OCI-LY7 (cell line): ENCODE measurements at regions not wholly inside any gene's neighbourhood (a gene's known extent, or its start where the extent isn't known, plus 50 kb on each side); places are given as distances from the start of the nearest gene placed in this dataset.

ENCODE experiments used
- BruUV-seq: library from RNA; stranded (reverse); fragments of 400-500 nt; replicated peaks from 2 replicates; lab custom pipeline; 2021; lab: Mats Ljungman, UMichigan
- CTCF ChIA-PET: fragments of 300-600 bp; sonication (Branson Sonifier 250); formaldehyde crosslinking; loops from one replicate; lab custom pipeline; 2022; ENCODE audit warnings: antibody characterized with exemption; ENCODE audit not compliant: unreplicated experiment; lab: Charles Lee
- POLR2A ChIA-PET: fragments of 300-600 bp; sonication (Branson Sonifier 250); formaldehyde crosslinking; loops from one replicate; lab custom pipeline; 2022; ENCODE audit warnings: antibody characterized with exemption; lab: Charles Lee
- DNase-seq: peaks from one replicate; pipeline ENCODE4 v3.0.0-alpha.2; 2015; ENCODE audit warnings: low spot score
- H2AFZ ChIP-seq: fragments of 200-600 bp; sonication (generic), shearing (Covaris generic); 2 replicates; pipeline ENCODE4 v1.6.1; 2014; ENCODE audit warnings: mild to moderate bottlenecking, antibody characterized with exemption, low read length, moderate library complexity
- H3K27ac ChIP-seq: fragments of 200-600 bp; sonication (generic); 2 replicates; pipeline ENCODE4 v1.5.1; 2014; ENCODE audit warnings: mixed run types, low read depth, mild to moderate bottlenecking, moderate library complexity, low read length, inconsistent platforms; ENCODE audit not compliant: poor library complexity, severe bottlenecking
- H3K36me3 ChIP-seq: fragments of 200-600 bp; sonication (generic); 2 replicates; pipeline ENCODE4 v1.6.1; 2014; ENCODE audit warnings: mild to moderate bottlenecking, antibody characterized with exemption, low read length, moderate library complexity, mixed read lengths; ENCODE audit not compliant: insufficient read depth
- H3K4me1 ChIP-seq: fragments of 200-600 bp; sonication (generic); 2 replicates; pipeline ENCODE4 v1.5.1; 2014; ENCODE audit warnings: mild to moderate bottlenecking, low read length; ENCODE audit not compliant: insufficient read depth, poor library complexity, severe bottlenecking
- H3K4me2 ChIP-seq: fragments of 200-600 bp; sonication (generic); 2 replicates; pipeline ENCODE4 v1.6.1; 2014; ENCODE audit warnings: mild to moderate bottlenecking, low read length
- H3K4me3 ChIP-seq: fragments of 200-600 bp; sonication (generic); 2 replicates; pipeline ENCODE4 v1.5.1; 2014; ENCODE audit warnings: mild to moderate bottlenecking, low read depth, low read length; ENCODE audit not compliant: poor library complexity, severe bottlenecking
- H3K79me2 ChIP-seq: fragments of 200-600 bp; sonication (generic); 2 replicates; pipeline ENCODE4 v1.6.1; 2016; ENCODE audit warnings: low read depth, mild to moderate bottlenecking, low read length, moderate library complexity, mixed read lengths; ENCODE audit not compliant: insufficient read depth
- H3K9me2 ChIP-seq: fragments of 200-600 bp; sonication (generic); 2 replicates; pipeline ENCODE4 v1.6.1; 2016; ENCODE audit warnings: mild to moderate bottlenecking, low read length, mixed read lengths; ENCODE audit not compliant: insufficient read depth
- H3K9me3 ChIP-seq: fragments of 200-600 bp; sonication (generic); 2 replicates; pipeline ENCODE4 v1.6.1; 2014; ENCODE audit warnings: mild to moderate bottlenecking, mixed run types, low read length, mixed read lengths
- H4K20me1 ChIP-seq: fragments of 200-600 bp; sonication (generic); 2 replicates; pipeline ENCODE4 v1.6.1; 2014; ENCODE audit warnings: mild to moderate bottlenecking, antibody characterized with exemption, low read length, moderate library complexity, mixed read lengths; ENCODE audit not compliant: insufficient read depth
- CTCF ChIP-seq: fragments of 200-600 bp; sonication (generic); conservative IDR thresholded peaks from 2 replicates; pipeline ENCODE4 v1.5.1; 2014; ENCODE audit warnings: mild to moderate bottlenecking, antibody characterized with exemption, low read length, moderate library complexity, mixed read lengths
- EZH2phosphoT487 ChIP-seq: fragments of 200-600 bp; sonication (generic); IDR thresholded peaks from 2 replicates; pipeline ENCODE4 v1.6.1; 2018; ENCODE audit warnings: low read depth, borderline replicate concordance, mild to moderate bottlenecking, mixed run types, antibody characterized with exemption, low read length, moderate library complexity, mixed read lengths
- intact Hi-C: fragments of 100-400 bp; cut with micrococcal nuclease; formaldehyde crosslinking; loops from one replicate; pipeline ENCODE4 v1.10.0; 2022; ENCODE audit not compliant: unreplicated experiment

GRCh38 chr11:119845305-119845704 is 116.3 kb upstream of the NECTIN1 start:
- H3K79me2 ChIP-seq = no peaks in the 10 kb centered on the region
- BruUV-seq = no TSS peak
- POLR2A ChIA-PET = no interaction called here
- no peak overlapping the region for H3K27ac ChIP-seq
- DNase-seq = no peak
- H4K20me1 ChIP-seq = no peaks in the 10 kb centered on the region
- no peak for TF ChIP-seq CTCF
- TF ChIP-seq EZH2phosphoT487 = no peak
- no peaks in the 10 kb centered on the region for H3K4me1 ChIP-seq
- intact Hi-C loops = no loop called here
- CTCF ChIA-PET = no interaction called here
- no peak overlapping the region for H3K4me2 ChIP-seq
- H3K4me3 ChIP-seq = no peak overlapping the region
- no peak overlapping the region for H2AFZ ChIP-seq
- H3K9me3 ChIP-seq = no peaks in the 10 kb centered on the region
- H3K36me3 ChIP-seq = no peaks in the 10 kb centered on the region
- no peaks in the 10 kb centered on the region for H3K9me2 ChIP-seq

GRCh38 chr11:119844808-119845207 is 115.8 kb upstream of the NECTIN1 start:
- Histone ChIP-seq H3K9me3 (no peaks in the 10 kb centered on the region), H3K27ac (no peak overlapping the region), H2AFZ (no peak overlapping the region), H3K79me2 (no peaks in the 10 kb centered on the region), H3K9me2 (no peaks in the 10 kb centered on the region), H3K4me1 (no peaks in the 10 kb centered on the region), H3K4me2 (no peak overlapping the region), H3K4me3 (no peak overlapping the region), H3K36me3 (no peaks in the 10 kb centered on the region), H4K20me1 (no peaks in the 10 kb centered on the region)
- CTCF ChIA-PET = no interaction called here
- DNase-seq = no peak
- BruUV-seq = no TSS peak
- POLR2A ChIA-PET = no interaction called here
- TF ChIP-seq CTCF (no peak), EZH2phosphoT487 (no peak)
- intact Hi-C loops = no loop called here

GRCh38 chr11:119843877-119844276 is 114.9 kb upstream of the NECTIN1 start:
- Histone ChIP-seq H4K20me1 (no peaks in the 10 kb centered on the region), H2AFZ (no peak overlapping the region), H3K9me2 (no peaks in the 10 kb centered on the region), H3K27ac (no peak overlapping the region), H3K4me2 (no peak overlapping the region), H3K79me2 (no peaks in the 10 kb centered on the region), H3K9me3 (no peaks in the 10 kb centered on the region), H3K4me1 (no peaks in the 10 kb centered on the region), H3K4me3 (no peak overlapping the region), H3K36me3 (no peaks in the 10 kb centered on the region)
- ChIA-PET POLR2A (no interaction called here), CTCF (interaction anchor here (0.7 kb wide), 1 partner anchor 188 kb away, joined by 3 read pairs; no protein-coding TSS in a partner anchor)
- TF ChIP-seq EZH2phosphoT487 = no peak
- TF ChIP-seq CTCF = no peak
- DNase-seq = no peak
- intact Hi-C loops = no loop called here
- BruUV-seq = no TSS peak
